M059J (cell line): ENCODE measurements at regions not wholly inside any gene's neighbourhood (a gene's known extent, or its start where the extent isn't known, plus 50 kb on each side); places are given as distances from the start of the nearest gene placed in this dataset.
"Not testable (repeated sequence)": the region's sequence is repeated elsewhere in the genome, so short reads cannot be mapped to it uniquely, and the experiment has no call there.

Source experiments
- DNase-seq: peaks from one replicate; pipeline ENCODE4 v3.0.0-alpha.2; 2012; ENCODE audit warnings: low read depth

- DNase-seq: no peak
Measured at GRCh38 chr9:126056312-126057021, 270.2 kb upstream of the MVB12B start.

GRCh38 chr9:126057121-126057825, 269.4 kb upstream of the MVB12B start:
- DNase-seq: no peak

- no peak for DNase-seq
Measured at GRCh38 chr9:126058011-126058531, 268.6 kb upstream of the MVB12B start.

GRCh38 chr9:126058591-126058990, 268.0 kb upstream of the MVB12B start:
- no peak for DNase-seq

GRCh38 chr9:126061575-126061974, 265.1 kb upstream of the MVB12B start:
- DNase-seq: no peak

GRCh38 chr9:126062158-126062886, 264.3 kb upstream of the MVB12B start:
- no peak for DNase-seq

GRCh38 chr9:126063326-126063725, 263.3 kb upstream of the MVB12B start:
- no peak for DNase-seq

- no peak for DNase-seq
Measured at GRCh38 chr9:126066131-126066530, 260.5 kb upstream of the MVB12B start.

- DNase-seq: no peak
Measured at GRCh38 chr9:126067031-126067734, 259.4 kb upstream of the MVB12B start.

- DNase-seq: no peak
Measured at GRCh38 chr9:126068534-126069230, 257.9 kb upstream of the MVB12B start.

GRCh38 chr9:126069400-126069955, 257.2 kb upstream of the MVB12B start:
- no peak for DNase-seq

GRCh38 chr9:126070058-126070655, 256.5 kb upstream of the MVB12B start:
- DNase-seq: no peak

GRCh38 chr9:126071076-126071750, 255.4 kb upstream of the MVB12B start:
- DNase-seq: no peak

- not testable (repeated sequence) for DNase-seq
Measured at GRCh38 chr9:126077656-126078055, 249.0 kb upstream of the MVB12B start.

- no peak for DNase-seq
Measured at GRCh38 chr9:126080641-126081040, 246.0 kb upstream of the MVB12B start.

GRCh38 chr9:126081746-126082145, 244.9 kb upstream of the MVB12B start:
- no peak for DNase-seq

GRCh38 chr9:126084008-126084407, 242.6 kb upstream of the MVB12B start:
- no peak for DNase-seq

- no peak for DNase-seq
Measured at GRCh38 chr9:126084696-126085095, 241.9 kb upstream of the MVB12B start.

- no peak for DNase-seq
Measured at GRCh38 chr9:126085170-126085569, 241.5 kb upstream of the MVB12B start.

- DNase-seq: no peak
Measured at GRCh38 chr9:126088336-126088735, 238.3 kb upstream of the MVB12B start.
